Nucleus accumbens (tissue), 56 donors: ENCODE measurements at regions not wholly inside any gene's neighbourhood (a gene's known extent, or its start where the extent isn't known, plus 50 kb on each side); places are given as distances from the start of the nearest gene placed in this dataset.
"Not testable (repeated sequence)": the region's sequence is repeated elsewhere in the genome, so short reads cannot be mapped to it uniquely, and the experiment has no call there.

Experiments
- DNase-seq, 56 donors: peaks; one replicate each; lab custom pipeline; 2025; lab: John Stamatoyannopoulos, UW

DNA sequence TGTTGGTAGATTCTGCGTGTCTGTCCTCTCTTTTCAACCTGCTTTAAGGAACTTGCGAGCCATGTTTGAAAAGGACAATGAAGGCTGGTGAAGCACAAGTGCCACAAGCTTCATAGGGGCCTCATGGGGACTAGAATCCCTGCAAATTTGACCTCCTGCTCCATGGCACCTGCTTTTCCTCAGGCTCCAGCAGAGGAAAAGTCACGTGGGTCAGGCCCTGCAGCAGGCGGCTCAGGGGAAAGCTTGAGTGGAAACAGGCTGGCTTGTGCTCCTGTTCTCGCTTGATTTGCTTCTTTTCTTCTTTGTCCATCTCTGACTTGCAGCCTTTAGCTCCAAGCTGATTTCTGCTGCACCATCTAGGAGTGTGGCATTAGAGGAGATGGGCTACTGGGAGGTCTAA lies 187.6 kb upstream of the MAST4 start:
- DNase-seq = no peak

- no peak for DNase-seq
Measured at GRCh38 chr5:66410122-66410521, 186.1 kb upstream of the MAST4 start.

DNA sequence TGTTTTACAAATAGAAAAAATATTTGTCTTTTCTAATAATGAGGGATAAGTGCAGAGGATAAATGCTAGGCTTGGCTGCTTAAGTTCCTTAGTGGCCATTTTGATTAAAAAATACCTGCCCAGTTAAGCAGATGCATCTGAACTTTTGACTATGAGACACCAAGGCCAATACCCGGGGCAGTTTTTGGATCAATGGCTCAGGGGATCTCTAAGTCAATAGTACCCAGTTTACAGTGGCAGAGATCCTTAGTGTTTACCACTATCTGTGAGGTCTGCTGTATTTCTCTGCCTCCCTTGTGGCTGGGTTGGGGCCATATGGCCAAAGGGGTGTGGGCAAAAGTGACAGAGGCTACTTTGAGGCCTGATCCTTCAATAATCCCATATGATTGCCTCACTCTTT lies 184.5 kb upstream of the MAST4 start:
- no peak for DNase-seq

DNA sequence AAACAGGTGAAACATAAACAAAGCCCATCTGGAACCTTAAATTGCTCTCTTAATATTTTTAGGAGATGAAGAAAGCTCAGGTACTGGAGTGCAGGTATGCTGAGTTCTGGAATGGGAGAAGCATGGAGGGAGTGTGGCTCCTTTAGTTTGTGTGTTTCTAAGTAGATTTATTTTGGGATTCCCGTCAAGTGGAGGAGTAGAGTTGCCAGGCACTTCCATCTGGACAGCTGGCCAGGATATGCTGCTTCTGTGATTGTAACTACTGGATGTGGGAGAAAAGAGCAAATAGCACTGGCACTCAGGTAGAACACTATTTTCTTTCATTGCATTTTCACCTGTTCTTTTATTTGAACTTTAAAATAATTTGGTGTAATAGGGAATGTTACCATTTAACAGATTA lies 182.3 kb upstream of the MAST4 start:
- DNase-seq = no peak

DNA sequence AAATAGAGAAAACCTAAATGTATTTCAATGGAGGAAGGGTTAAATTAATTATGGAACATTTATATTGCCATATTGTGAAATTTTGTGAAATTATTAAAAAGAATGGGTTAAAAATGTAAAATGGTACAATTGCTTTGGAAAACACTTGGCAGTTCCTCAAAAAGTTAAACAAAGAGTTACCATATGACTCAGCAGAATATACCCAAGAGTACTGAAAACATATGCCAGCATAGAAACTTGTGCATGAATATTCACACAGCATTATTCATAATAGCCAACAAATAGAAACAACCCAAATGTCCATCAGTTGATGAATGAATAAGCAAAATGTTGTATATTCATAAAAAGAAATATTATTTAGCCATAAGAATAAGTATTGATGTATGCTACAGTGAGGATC lies 181.0 kb upstream of the MAST4 start:
- no peak for DNase-seq

GRCh38 chr5:66416698-66417097 lies 179.5 kb upstream of the MAST4 start:
- no peak for DNase-seq

GRCh38 chr5:66417781-66418180 lies 178.4 kb upstream of the MAST4 start:
- no peak for DNase-seq

GRCh38 chr5:66423484-66423883 lies 172.7 kb upstream of the MAST4 start:
- DNase-seq = no peak

DNA sequence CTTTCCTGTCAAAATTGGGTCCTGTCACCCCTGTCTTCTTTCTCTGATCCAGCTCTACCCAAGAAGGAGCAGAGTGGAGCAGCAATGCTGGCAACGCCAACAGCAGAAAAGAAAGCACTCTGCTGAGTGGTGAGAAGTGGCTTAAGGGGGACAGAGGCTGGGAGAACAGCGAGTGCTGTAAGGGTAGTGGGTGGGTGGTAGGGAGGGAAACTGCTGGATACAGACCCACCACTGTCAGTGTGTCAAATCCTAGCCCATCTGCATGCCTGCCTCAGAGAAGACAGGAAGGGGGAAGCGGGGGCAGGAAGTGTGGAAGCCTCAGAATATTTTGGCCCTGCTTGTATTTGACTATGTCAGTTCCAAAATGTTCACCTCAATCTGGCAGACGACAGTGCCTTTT lies 170.4 kb upstream of the MAST4 start:
- DNase-seq = no peak

DNA sequence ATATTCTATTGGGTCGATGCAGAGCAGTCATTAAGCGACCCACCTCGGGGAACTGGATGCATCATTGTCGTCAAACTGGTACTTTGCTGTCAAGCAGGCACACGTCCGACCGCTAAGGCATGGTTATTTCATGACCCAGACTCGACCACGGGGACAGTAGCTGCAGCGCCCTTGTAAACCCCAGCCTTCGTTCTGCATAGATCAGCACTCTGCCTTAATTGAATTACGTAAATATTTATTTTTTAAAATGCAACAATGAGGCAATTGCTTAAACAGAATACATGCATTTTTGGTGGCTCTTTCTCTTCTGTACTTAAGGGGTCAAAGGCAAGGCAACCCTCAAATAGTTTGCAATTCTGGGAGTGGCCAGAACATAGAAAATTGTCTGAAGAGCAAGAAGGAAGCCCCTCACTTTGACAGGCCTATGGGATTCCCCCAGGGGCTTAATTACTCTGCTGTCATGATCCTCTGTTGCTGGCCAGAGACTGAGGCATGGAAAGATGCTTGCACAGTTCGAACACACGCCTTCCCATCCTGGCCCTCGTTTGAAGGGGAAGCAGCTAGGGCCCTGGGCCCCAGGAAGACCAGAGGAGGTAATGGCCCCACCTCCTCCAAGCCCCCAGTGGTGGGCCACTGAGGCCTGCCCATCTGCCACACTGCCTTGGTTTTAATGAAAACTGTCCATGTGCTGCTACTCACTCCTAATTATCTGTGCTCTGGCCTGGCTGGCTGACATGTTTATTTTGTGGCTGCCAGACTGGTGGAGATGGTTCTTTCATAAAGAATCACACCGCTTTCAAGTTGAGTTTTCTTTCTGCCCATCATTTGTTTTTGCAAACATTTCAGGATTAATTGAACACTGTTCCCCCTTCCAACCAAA lies 169.7 kb upstream of the MAST4 start:
- no peak for DNase-seq

GRCh38 chr5:66427139-66427442 lies 169.1 kb upstream of the MAST4 start:
- no peak for DNase-seq

DNA sequence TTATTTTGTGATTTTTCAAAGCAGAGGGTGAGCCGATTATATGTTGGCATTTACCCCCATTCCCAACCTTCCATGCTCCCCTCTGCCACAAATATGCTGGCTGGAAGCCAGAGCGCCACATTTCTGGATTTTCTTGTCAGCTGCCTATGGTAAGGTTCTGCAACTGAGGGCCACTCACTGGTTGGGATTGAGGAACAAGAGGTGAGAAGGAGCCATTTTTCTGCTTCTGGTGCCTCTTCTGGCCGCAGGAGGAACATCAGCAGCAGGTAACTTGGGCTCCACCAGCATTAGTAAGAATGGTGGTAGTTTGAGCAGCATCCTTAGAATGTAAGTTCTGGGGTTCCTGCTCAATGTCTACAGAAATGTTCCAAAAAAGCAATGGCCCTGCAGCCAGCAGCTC lies 159.5 kb upstream of the MAST4 start:
- DNase-seq = no peak

DNA sequence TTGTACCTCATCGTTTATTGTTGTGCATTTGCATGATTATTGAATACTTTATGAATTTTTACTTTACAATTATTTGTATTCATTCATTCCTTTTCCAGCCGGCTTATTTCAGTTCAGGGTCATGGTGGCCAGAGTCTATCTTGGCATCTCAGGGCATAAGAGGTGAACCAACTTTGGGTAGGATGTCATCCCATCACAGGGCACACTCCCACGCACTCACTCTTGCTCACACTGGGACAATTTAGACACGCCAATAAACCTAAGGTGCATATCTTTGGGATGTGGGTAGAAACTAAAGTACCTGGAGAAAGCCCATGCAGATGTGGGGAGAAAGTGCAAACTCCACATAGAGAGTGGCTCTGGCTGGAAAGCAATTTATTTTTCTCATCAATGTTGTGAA lies 158.1 kb upstream of the MAST4 start:
- DNase-seq = no peak

GRCh38 chr5:66438696-66439095 lies 157.5 kb upstream of the MAST4 start:
- DNase-seq = no peak

GRCh38 chr5:66440202-66440680 lies 156.0 kb upstream of the MAST4 start:
- DNase-seq = no peak

GRCh38 chr5:66441351-66441750 lies 154.8 kb upstream of the MAST4 start:
- DNase-seq = no peak

DNA sequence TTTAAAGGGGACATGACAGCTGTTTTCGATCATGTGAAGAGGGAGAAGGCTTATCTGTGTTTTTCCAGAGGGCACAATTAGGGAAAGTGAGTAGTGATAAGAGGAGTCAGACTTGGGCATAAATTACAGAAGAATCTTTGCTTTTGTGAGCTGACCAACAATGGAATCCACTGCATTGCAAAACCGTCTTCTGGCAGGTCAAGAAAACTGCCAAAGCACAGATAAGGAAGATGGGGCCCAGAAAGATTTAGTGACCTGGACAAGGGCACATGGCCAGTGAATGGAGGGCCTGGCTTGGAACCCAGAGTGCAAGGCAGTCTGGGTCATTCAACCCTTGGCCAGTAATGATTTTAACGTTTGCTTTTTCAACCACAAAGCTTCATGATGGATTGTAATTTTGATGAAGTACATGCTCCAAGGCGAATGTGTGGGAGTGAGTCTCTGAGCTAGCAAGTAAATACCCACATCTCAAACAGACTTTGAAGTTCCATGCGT lies 153.2 kb upstream of the MAST4 start:
- no peak for DNase-seq

GRCh38 chr5:66443462-66444130 lies 152.6 kb upstream of the MAST4 start:
- DNase-seq = no peak

DNA sequence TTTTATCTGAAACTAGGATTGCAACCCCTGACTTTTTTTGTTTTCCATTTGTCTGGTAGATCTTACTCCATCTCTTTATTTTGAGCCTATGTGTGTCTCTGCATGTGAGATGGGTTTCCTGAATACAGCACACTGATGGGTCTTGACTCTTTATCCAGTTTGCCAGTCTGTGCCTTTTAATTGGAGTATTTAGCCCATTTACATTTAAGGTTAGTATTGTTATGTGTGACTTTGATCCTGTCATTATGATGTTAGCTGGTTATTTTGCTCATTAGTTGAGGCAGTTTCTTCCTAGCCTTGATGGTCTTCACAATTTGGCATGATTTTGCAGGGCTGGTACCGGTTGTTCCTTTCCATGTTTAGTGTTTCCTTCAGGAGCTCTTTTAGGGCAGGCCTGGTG lies 148.1 kb upstream of the MAST4 start:
- DNase-seq = not testable (repeated sequence)

GRCh38 chr5:66450237-66450636 lies 146.0 kb upstream of the MAST4 start:
- no peak for DNase-seq

DNA sequence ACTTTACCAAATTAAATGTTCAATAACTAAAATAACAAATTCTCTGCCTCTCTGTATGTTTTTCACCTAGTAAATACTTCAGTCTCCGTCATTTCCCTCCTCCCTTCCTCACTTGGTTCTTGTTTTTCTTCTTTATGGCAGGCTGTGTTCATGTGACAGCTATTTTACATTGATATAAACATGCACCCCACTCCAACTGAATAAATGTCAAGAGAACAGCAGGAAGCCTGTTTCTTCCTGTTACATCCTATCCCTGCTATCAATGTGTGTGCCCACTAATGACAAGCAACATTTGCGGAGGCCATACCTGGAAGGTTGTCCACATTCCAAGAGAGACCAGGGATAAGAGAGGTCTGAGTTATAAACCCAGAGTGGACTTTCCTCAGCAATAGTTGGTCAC lies 145.2 kb upstream of the MAST4 start:
- no peak for DNase-seq

GRCh38 chr5:66452109-66452508 lies 144.1 kb upstream of the MAST4 start:
- DNase-seq = no peak
